Pancreas (tissue), 10 donors: ENCODE measurements at regions not wholly inside any gene's neighbourhood (a gene's known extent, or its start where the extent isn't known, plus 50 kb on each side); places are given as distances from the start of the nearest gene placed in this dataset.

Experiments used
- ATAC-seq, 4 donors: fragments of 200-7000 bp; cut with Tn5 transposase; one replicate each; pipeline versions ENCODE4 v1.8.0 to v1.9.1; 2020; ENCODE audit warnings: mild to moderate bottlenecking in 4 of 4, moderate library complexity in 4 of 4
- DNase-seq, 6 donors: peaks; one replicate each; pipeline ENCODE4 v3.0.0-alpha.2; 2020
- FAIRE-seq: peaks from 2 replicates; lab custom pipeline; 2012; peaks lifted over from hg19 to GRCh38; lab: Jason Lieb, UNC
- H3K27ac ChIP-seq, 4 donors: fragments of 200-600 bp; sonication (generic); 1 replicate in 3 of 4; 2 replicates in 1 of 4; pipeline versions ENCODE4 v1.5.0 to v1.8.0; 2020
- H3K27me3 ChIP-seq, 4 donors: fragments of 200-600 bp; one replicate each; pipeline ENCODE4 v1.8.0; 2021
- H3K36me3 ChIP-seq, 3 donors: fragments of 200-600 bp; sonication (generic) in 1 of 3; one replicate each; pipeline versions ENCODE4 v1.5.0 to v1.8.0; 2020 to 2021
- H3K4me1 ChIP-seq, 3 donors: fragments of 200-600 bp; one replicate each; pipeline ENCODE4 v1.8.0; 2021
- H3K4me3 ChIP-seq, 4 donors: fragments of 200-600 bp; sonication (generic) in 2 of 4; one replicate each; pipeline versions ENCODE4 v1.5.0 to v1.8.0; 2020 to 2021
- H3K9me3 ChIP-seq, 4 donors: fragments of 200-600 bp; one replicate each; pipeline ENCODE4 v1.8.0; 2021
- WGBS, 2 donors: extraction: QIAGEN DNeasy Blood & Tissue Kit; methylation state at CpG; one replicate each; pipeline ENCODE4 v1.1.7; 2013; 5-methylcytosine and 5-hydroxymethylcytosine counted together
- intact Hi-C, 3 donors: fragments of 100-400 bp; cut with DNase I; formaldehyde crosslinking; loops; one replicate each; pipeline versions ENCODE4 v1.11.1 to v1.14.2; 2022
- TF ChIP-seq, protein P1 (sequence below), 4 donors: fragments of 200-600 bp; sonication (generic) in 3 of 4; IDR thresholded peaks; one replicate each; pipeline versions ENCODE4 v1.5.0 to v1.8.0; 2021; ENCODE audit warnings: antibody characterized with exemption in 4 of 4
- donor health status: healthy with polysubstance abuse.
- donor health status: DM: no; HTN: no; CAD: no; lungs with moderate emphysema.
- donor health status: DM: no; HTN: no; CAD: no.
- donor health status: control.
- donor health status: control.
- donor health status: Bipolar disorder and iron deficiency.
- donor health status: DM: yes; HTN: yes; CAD: no.
- donor health status: DM: no; HTN: no; CAD: no.
- donor health status: DM: no; HTN: no; CAD: no.
- donor health status: DM: yes; HTN: yes; CAD: no.

- intact Hi-C loops, result no loop called here
- Histone ChIP-seq H3K27ac (no peak overlapping the region), H3K36me3 (no peaks in the 10 kb centered on the region), H3K4me3 (no peak overlapping the region), H3K27me3 (no peaks in the 10 kb centered on the region), H3K9me3 (no peaks in the 10 kb centered on the region), H3K4me1 (no peaks in the 10 kb centered on the region)
- ATAC-seq (no peak), DNase-seq (no peak), FAIRE-seq (no peak)
- TF ChIP-seq, protein P1, sequence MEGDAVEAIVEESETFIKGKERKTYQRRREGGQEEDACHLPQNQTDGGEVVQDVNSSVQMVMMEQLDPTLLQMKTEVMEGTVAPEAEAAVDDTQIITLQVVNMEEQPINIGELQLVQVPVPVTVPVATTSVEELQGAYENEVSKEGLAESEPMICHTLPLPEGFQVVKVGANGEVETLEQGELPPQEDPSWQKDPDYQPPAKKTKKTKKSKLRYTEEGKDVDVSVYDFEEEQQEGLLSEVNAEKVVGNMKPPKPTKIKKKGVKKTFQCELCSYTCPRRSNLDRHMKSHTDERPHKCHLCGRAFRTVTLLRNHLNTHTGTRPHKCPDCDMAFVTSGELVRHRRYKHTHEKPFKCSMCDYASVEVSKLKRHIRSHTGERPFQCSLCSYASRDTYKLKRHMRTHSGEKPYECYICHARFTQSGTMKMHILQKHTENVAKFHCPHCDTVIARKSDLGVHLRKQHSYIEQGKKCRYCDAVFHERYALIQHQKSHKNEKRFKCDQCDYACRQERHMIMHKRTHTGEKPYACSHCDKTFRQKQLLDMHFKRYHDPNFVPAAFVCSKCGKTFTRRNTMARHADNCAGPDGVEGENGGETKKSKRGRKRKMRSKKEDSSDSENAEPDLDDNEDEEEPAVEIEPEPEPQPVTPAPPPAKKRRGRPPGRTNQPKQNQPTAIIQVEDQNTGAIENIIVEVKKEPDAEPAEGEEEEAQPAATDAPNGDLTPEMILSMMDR (IDR thresholded peaks at IDR 0.05), result no peak
- 44 to 62% methylated on average over 2 of the region's 2 CpGs for WGBS, 2 donors
Observed at GRCh38 chr13:105655046-105655445, 880.4 kb downstream of the EFNB2 start.

GRCh38 chr13:105643966-105644365 is 891.5 kb downstream of the EFNB2 start:
- ATAC-seq (no peak), DNase-seq (no peak), FAIRE-seq (no peak)
- no peak overlapping the region for H3K4me3 ChIP-seq
- H3K4me1 ChIP-seq, result no peaks in the 10 kb centered on the region
- TF ChIP-seq, protein P1 (IDR thresholded peaks at IDR 0.05), result no peak
- WGBS, 2 donors, result 62 to 75% methylated on average over 5 of the region's 5 CpGs
- H3K27ac ChIP-seq, result no peak overlapping the region
- H3K36me3 ChIP-seq, result no peaks in the 10 kb centered on the region
- intact Hi-C loops, result no loop called here
- no peaks in the 10 kb centered on the region for H3K9me3 ChIP-seq
- H3K27me3 ChIP-seq, result no peaks in the 10 kb centered on the region

GRCh38 chr13:105642511-105642958 is 892.9 kb downstream of the EFNB2 start:
- no peak for DNase-seq
- Histone ChIP-seq H3K27me3 (no peaks in the 10 kb centered on the region), H3K36me3 (no peaks in the 10 kb centered on the region), H3K9me3 (no peaks in the 10 kb centered on the region), H3K27ac (no peak overlapping the region), H3K4me1 (no peaks in the 10 kb centered on the region), H3K4me3 (no peak overlapping the region)
- TF ChIP-seq, protein P1 (IDR thresholded peaks at IDR 0.05), result no peak
- no peak for FAIRE-seq
- ATAC-seq, result no peak
- intact Hi-C loops, result no loop called here
- 82 to 85% methylated on average over 8 of the region's 8 CpGs for WGBS, 2 donors

GRCh38 chr13:105641121-105641520 is 894.3 kb downstream of the EFNB2 start:
- Histone ChIP-seq H3K36me3 (no peaks in the 10 kb centered on the region), H3K4me3 (no peak overlapping the region), H3K27me3 (no peaks in the 10 kb centered on the region), H3K27ac (no peak overlapping the region), H3K4me1 (no peaks in the 10 kb centered on the region), H3K9me3 (no peaks in the 10 kb centered on the region)
- TF ChIP-seq, protein P1 (IDR thresholded peaks at IDR 0.05), result no peak
- ATAC-seq, result no peak
- intact Hi-C loops, result no loop called here
- 73 to 74% methylated on average over 5 of the region's 5 CpGs for WGBS, 2 donors
- no peak for DNase-seq
- FAIRE-seq, result no peak

GRCh38 chr13:105638426-105638825 is 897.0 kb downstream of the EFNB2 start:
- ATAC-seq, result no peak

More at GRCh38 chr13:105638426-105638825, 897.0 kb downstream of the EFNB2 start:
- DNase-seq (no peak), FAIRE-seq (no peak)
- H3K4me1 ChIP-seq, result no peaks in the 10 kb centered on the region
- no peak overlapping the region for H3K27ac ChIP-seq
- H3K36me3 ChIP-seq, result no peaks in the 10 kb centered on the region
- TF ChIP-seq, protein P1 (IDR thresholded peaks at IDR 0.05), result no peak
- intact Hi-C loops, result no loop called here
- WGBS, 2 donors, result 69 to 87% methylated on average over 3 of the region's 3 CpGs
- H3K4me3 ChIP-seq, result no peak overlapping the region
- no peaks in the 10 kb centered on the region for H3K27me3 ChIP-seq
- no peaks in the 10 kb centered on the region for H3K9me3 ChIP-seq
